RWPE1 (cell line): ENCODE measurements at regions not wholly inside any gene's neighbourhood (a gene's known extent, or its start where the extent isn't known, plus 50 kb on each side); places are given as distances from the start of the nearest gene placed in this dataset.
"Not testable (repeated sequence)": the region's sequence is repeated elsewhere in the genome, so short reads cannot be mapped to it uniquely, and the experiment has no call there.

ENCODE experiments used
- CTCF ChIA-PET: fragments of 350-600 bp; sonication (Branson Sonifier 250); formaldehyde crosslinking; extraction: SDS; loops from one replicate; lab custom pipeline; 2021; lab: Yijun Ruan, JAX
- POLR2A ChIA-PET: fragments of 400-600 bp; formaldehyde crosslinking; extraction: SDS; loops from one replicate; lab custom pipeline; 2020; ENCODE audit warnings: antibody characterized with exemption; ENCODE audit not compliant: low non-redundant PET; lab: Yijun Ruan, JAX
- DNase-seq: peaks from one replicate; pipeline ENCODE4 v3.0.0; 2012; ENCODE audit warnings: low spot score
- H3K27ac ChIP-seq: fragments of 450-650 bp; 2 replicates; pipeline ENCODE4 v1.5.1; 2017
- CTCF ChIP-seq: fragments of 450-650 bp; conservative IDR thresholded peaks from 2 replicates; pipeline ENCODE4 v1.5.1; 2017; ENCODE audit warnings: low read depth, mild to moderate bottlenecking

- no peak for TF ChIP-seq CTCF
- CTCF ChIA-PET: interaction anchor here (0.7 to 1.7 kb wide), 2 partner anchors 467 to 486 kb away, joined by 3 to 8 read pairs; no protein-coding TSS in a partner anchor
- DNase-seq: no peak
- POLR2A ChIA-PET: no interaction called here
- no peak overlapping the region for H3K27ac ChIP-seq
Observed at GRCh38 chr4:173991316-173991715, 292.2 kb downstream of the FBXO8 start.

GRCh38 chr4:173990869-173991210 lies 292.6 kb downstream of the FBXO8 start:
- DNase-seq: no peak
- no peak overlapping the region for H3K27ac ChIP-seq
- ChIA-PET CTCF (interaction anchor here (0.7 kb wide), 1 partner anchor 466 kb away, joined by 3 read pairs; no protein-coding TSS in a partner anchor), POLR2A (no interaction called here)
- no peak for TF ChIP-seq CTCF

GRCh38 chr4:173990126-173990868 lies 293.2 kb downstream of the FBXO8 start:
- POLR2A ChIA-PET: no interaction called here
- DNase-seq: peak; percentile 8
- CTCF ChIA-PET: interaction anchor here (0.6 to 0.9 kb wide), 10 partner anchors 9 to 1944 kb away, joined by 3 to 7 read pairs (median 3); no protein-coding TSS in a partner anchor

DNA sequence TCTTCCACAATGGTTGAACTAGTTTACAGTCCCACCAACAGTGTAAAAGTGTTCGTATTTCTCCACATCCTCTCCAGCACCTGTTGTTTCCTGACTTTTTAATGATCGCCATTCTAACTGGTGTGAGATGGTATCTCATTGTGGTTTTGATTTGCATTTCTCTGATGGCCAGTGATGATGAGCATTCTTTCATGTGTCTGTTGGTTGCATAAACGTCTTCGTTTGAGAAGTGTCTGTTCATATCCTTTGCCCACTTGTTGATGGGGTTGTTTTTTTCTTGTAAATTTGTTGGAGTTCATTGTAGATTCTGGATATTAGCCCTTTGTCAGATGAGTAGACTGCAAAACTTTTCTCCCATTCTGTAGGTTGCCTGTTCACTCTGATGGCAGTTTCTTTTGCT lies 319.9 kb downstream of the FBXO8 start:
- CTCF ChIA-PET, POLR2A ChIA-PET, H3K27ac ChIP-seq, DNase-seq: not testable (repeated sequence)

More at GRCh38 chr4:173990126-173990868, 293.2 kb downstream of the FBXO8 start:
- peak; percentile 53 for TF ChIP-seq CTCF
- H3K27ac ChIP-seq: no peak overlapping the region

DNA sequence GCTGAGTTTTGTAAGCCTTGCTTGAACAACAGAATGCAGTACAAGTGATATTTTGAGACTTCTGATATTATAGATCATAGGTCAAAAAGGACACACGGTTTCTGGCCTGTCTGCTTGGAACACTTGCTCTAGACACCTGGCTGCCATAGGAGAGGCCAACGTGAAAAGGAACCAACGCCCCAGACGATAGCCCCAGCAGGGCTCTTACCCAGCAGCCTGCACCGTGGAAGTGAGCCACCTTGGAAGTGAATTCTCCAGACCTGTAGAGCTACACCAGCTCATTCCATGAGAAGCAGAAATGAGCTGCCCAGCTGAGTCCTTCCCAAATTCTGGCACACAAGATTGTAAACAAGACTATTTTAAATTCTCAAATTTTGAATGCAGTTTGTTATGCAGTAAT lies 323.1 kb downstream of the FBXO8 start:
- POLR2A ChIA-PET: no interaction called here
- TF ChIP-seq CTCF: no peak

DNA sequence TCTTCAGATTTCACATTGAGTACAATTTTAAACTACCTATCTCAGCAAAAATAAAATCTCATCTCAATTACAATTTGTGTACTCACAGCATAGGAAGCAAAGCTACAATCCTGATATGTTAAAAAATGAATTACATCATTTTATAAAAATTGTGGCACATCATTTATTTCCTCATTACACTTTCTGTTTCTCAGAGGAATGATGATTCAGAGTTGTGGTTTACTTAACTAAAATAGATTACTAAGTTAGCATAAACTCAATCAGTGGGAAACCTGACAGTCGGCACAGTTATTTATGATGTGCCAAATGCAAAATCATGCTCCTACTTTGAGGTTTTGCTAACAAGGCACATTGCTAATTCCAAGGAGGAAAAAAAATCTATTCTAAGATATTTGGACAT lies 325.0 kb downstream of the FBXO8 start:
- CTCF ChIA-PET: no interaction called here
- H3K27ac ChIP-seq: no peak overlapping the region
- POLR2A ChIA-PET: no interaction called here
- no peak for TF ChIP-seq CTCF
- no peak for DNase-seq

More for the DNA sequence above, 323.1 kb downstream of the FBXO8 start:
- no peak overlapping the region for H3K27ac ChIP-seq
- CTCF ChIA-PET: no interaction called here
- no peak for DNase-seq

DNA sequence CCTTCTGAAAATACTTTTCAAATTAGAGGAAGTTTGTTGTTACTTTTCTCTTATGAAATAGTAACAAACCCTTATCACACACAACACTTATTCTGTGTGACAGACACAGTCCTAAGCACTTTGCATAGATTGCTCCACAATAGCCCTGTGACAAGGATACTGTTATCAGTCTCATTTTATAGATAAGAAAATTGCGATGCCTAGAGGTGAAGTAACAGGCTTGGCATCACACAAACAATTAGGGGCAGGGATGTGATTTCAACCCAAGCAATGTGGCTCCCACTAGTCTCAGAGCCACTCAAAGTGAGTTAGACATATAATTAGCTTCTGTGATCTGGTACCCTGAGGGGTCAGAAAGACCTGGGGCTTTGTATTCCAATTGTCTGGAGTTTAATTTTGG lies 339.9 kb downstream of the FBXO8 start:
- ChIA-PET CTCF (no interaction called here), POLR2A (no interaction called here)
- no peak for DNase-seq
- H3K27ac ChIP-seq: no peak overlapping the region
- TF ChIP-seq CTCF: no peak
